SJSA1 (cell line): ENCODE measurements at regions not wholly inside any gene's neighbourhood (a gene's known extent, or its start where the extent isn't known, plus 50 kb on each side); places are given as distances from the start of the nearest gene placed in this dataset.
"Not testable (repeated sequence)": the region's sequence is repeated elsewhere in the genome, so short reads cannot be mapped to it uniquely, and the experiment has no call there.

Experiments
- DNase-seq, 2 experiments: peaks; one replicate each; pipeline ENCODE4 v3.0.0-alpha.2; 2015 to 2020; ENCODE audit warnings: low spot score in 2 of 2, low read depth in 1 of 2
- H3K27ac ChIP-seq: fragments of 250-450 bp; sonication (Bioruptor Pico); 2 replicates; pipeline ENCODE4 v1.5.1; 2020; ENCODE audit warnings: mild to moderate bottlenecking, moderate library complexity
- H3K27me3 ChIP-seq: fragments of 250-450 bp; sonication (Bioruptor Pico); replicated peaks from 2 replicates; pipeline ENCODE4 v1.5.1; 2020; ENCODE audit warnings: mild to moderate bottlenecking, moderate library complexity
- H3K36me3 ChIP-seq: fragments of 250-450 bp; sonication (Bioruptor Pico); 2 replicates; pipeline ENCODE4 v1.5.1; 2020; ENCODE audit warnings: mild to moderate bottlenecking
- H3K4me1 ChIP-seq: fragments of 250-450 bp; sonication (Bioruptor Pico); replicated peaks from 2 replicates; pipeline ENCODE4 v1.6.1; 2021; ENCODE audit warnings: mild to moderate bottlenecking
- H3K4me3 ChIP-seq: fragments of 250-450 bp; sonication (Bioruptor Pico); 2 replicates; pipeline ENCODE4 v1.5.1; 2020; ENCODE audit warnings: mild to moderate bottlenecking
- H3K9me3 ChIP-seq: fragments of 250-450 bp; sonication (Bioruptor Pico); replicated peaks from 2 replicates; pipeline ENCODE4 v1.5.1; 2020; ENCODE audit warnings: mild to moderate bottlenecking

GRCh38 chr21:27565364-27565763 lies 598.5 kb upstream of the ADAMTS5 start:
- Histone ChIP-seq H3K27ac (no peak overlapping the region), H3K27me3 (no peaks in the 10 kb centered on the region), H3K9me3 (no peaks in the 10 kb centered on the region), H3K4me1 (peaks cover 23% of the 10 kb centered on the region), H3K4me3 (no peak overlapping the region), H3K36me3 (no peaks in the 10 kb centered on the region)
- no peak for DNase-seq

- H3K9me3 ChIP-seq, result no peaks in the 10 kb centered on the region
- no peak overlapping the region for H3K4me3 ChIP-seq
- 0 out of 2 replicates have a peak overlapping the region, but pooled peaks have one; percentile 14 for H3K27ac ChIP-seq
- peak; percentile 45 to 49 for DNase-seq
- H3K36me3 ChIP-seq, result no peaks in the 10 kb centered on the region
- peaks cover 17% of the 10 kb centered on the region for H3K4me1 ChIP-seq
- no peaks in the 10 kb centered on the region for H3K27me3 ChIP-seq
Observed at GRCh38 chr21:27564684-27565301, 597.9 kb upstream of the ADAMTS5 start.

DNA sequence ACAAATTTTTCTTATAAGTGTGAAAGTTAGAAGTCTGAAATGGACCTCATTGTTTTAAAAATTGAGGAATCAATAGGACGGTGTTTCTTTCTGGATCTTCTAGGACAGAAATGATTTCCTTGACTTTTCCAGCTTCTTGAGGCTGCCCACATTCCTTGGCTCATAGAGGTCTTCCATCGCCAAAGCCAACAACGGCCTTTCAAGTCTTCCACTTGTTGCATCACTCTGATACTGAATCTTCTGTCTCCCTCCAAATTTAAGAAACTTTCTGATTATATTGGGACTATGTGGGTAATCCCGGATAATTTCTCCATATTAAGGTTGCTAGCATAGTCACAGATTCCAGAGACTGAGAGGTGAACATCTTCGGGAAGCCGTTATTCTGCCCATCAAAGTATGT lies 595.4 kb upstream of the ADAMTS5 start:
- Histone ChIP-seq H3K9me3 (no peaks in the 10 kb centered on the region), H3K4me1 (peaks cover 7% of the 10 kb centered on the region), H3K36me3 (no peaks in the 10 kb centered on the region), H3K4me3 (no peak overlapping the region), H3K27ac (no peak overlapping the region), H3K27me3 (no peaks in the 10 kb centered on the region)
- no peak for DNase-seq

GRCh38 chr21:27561116-27561515 lies 594.2 kb upstream of the ADAMTS5 start:
- no peaks in the 10 kb centered on the region for H3K9me3 ChIP-seq
- no peak for DNase-seq

GRCh38 chr21:27557356-27557755 lies 590.5 kb upstream of the ADAMTS5 start:
- Histone ChIP-seq H3K4me1 (no peaks in the 10 kb centered on the region; the same call in 1 of the 2 replicates), H3K4me3 (no peak overlapping the region), H3K27ac (no peak overlapping the region), H3K9me3 (no peaks in the 10 kb centered on the region), H3K36me3 (no peaks in the 10 kb centered on the region), H3K27me3 (no peaks in the 10 kb centered on the region)
- no peak for DNase-seq

More at GRCh38 chr21:27561116-27561515, 594.2 kb upstream of the ADAMTS5 start:
- Histone ChIP-seq H3K27ac (no peak overlapping the region), H3K4me3 (no peak overlapping the region), H3K27me3 (no peaks in the 10 kb centered on the region), H3K36me3 (no peaks in the 10 kb centered on the region), H3K4me1 (peaks cover 7% of the 10 kb centered on the region)

- no peak for DNase-seq
- Histone ChIP-seq H3K36me3 (no peaks in the 10 kb centered on the region), H3K9me3 (no peaks in the 10 kb centered on the region), H3K27me3 (no peaks in the 10 kb centered on the region), H3K4me1 (no peaks in the 10 kb centered on the region; the same call in 1 of the 2 replicates), H3K4me3 (no peak overlapping the region), H3K27ac (no peak overlapping the region)
Observed at GRCh38 chr21:27555996-27556395, 589.1 kb upstream of the ADAMTS5 start.

DNA sequence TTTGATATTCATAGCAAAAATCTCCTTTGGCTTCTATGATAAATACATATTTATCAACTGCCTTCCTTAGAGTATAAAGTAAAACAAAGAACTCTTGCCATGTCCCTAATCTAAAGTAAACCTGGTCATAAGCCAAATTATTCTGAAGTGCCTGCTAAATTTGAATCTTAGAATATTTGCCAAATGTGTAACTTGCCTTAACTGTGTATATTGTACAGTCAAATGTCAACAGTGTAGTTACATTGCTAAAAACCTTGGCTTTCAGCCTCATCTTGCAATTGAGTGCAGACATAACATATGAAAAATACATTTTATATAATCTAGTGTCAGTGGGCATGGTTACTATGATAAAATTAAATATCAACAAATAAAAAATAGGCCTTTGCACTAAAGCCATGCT lies 583.4 kb upstream of the ADAMTS5 start:
- Histone ChIP-seq H3K27ac (no peak overlapping the region), H3K27me3 (no peaks in the 10 kb centered on the region)
- no peak for DNase-seq

DNA sequence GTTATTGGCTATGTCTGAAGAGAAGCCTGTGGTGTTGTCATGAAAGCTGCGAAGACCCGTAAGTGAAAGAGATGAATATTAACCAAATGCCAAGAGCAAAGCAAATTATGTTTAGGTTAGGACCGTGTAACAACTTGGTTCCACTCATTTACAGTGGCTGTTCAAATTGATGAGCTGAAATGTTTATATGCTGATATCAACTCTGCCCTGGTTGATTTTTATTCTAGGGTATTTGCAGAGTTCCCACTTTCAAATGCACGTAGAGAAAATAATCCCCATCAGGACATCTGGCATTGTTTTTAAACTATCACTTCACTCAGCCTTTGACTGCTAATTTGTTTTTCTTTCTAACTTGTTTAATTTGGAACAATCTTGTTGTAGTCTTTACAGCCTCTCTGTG lies 581.6 kb upstream of the ADAMTS5 start:
- DNase-seq, result no peak
- no peaks in the 10 kb centered on the region for H3K36me3 ChIP-seq
- no peaks in the 10 kb centered on the region for H3K4me1 ChIP-seq
- no peak overlapping the region for H3K4me3 ChIP-seq
- no peak overlapping the region for H3K27ac ChIP-seq
- no peaks in the 10 kb centered on the region for H3K9me3 ChIP-seq
- no peaks in the 10 kb centered on the region for H3K27me3 ChIP-seq

More for the DNA sequence above, 583.4 kb upstream of the ADAMTS5 start:
- Histone ChIP-seq H3K4me1 (no peaks in the 10 kb centered on the region), H3K4me3 (no peak overlapping the region), H3K36me3 (no peaks in the 10 kb centered on the region), H3K9me3 (no peaks in the 10 kb centered on the region)

- Histone ChIP-seq H3K36me3 (no peaks in the 10 kb centered on the region), H3K4me3 (no peak overlapping the region), H3K27ac (no peak overlapping the region), H3K27me3 (no peaks in the 10 kb centered on the region), H3K4me1 (no peaks in the 10 kb centered on the region), H3K9me3 (no peaks in the 10 kb centered on the region)
- DNase-seq, result no peak
Observed at GRCh38 chr21:27545754-27546349, 579.0 kb upstream of the ADAMTS5 start.

DNA sequence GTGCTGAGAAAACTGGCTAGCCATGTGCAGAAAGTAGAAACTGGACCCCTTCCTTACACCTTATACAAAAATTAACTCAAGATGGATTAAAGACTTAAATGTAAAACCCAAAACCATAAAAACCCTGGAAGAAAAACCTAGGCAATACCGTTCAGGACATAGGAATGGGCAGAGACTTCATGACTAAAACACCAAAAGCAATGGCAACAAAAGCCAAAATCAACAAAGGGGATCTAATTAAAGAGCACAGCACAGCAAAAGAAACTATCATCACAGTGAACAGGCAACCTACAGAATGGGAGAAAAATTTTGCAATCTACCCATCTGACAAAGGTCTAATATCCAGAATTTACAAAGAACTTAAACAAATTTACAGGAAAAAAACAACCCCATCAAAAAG lies 575.2 kb upstream of the ADAMTS5 start:
- H3K4me3 ChIP-seq, H3K9me3 ChIP-seq, H3K27ac ChIP-seq, H3K36me3 ChIP-seq, DNase-seq, H3K27me3 ChIP-seq: not testable (repeated sequence)
- H3K4me1 ChIP-seq, result peaks cover 12% of the 10 kb centered on the region; the same call in 1 of the 2 replicates

GRCh38 chr21:27536319-27536718 lies 569.4 kb upstream of the ADAMTS5 start:
- H3K36me3 ChIP-seq, result no peaks in the 10 kb centered on the region
- H3K4me1 ChIP-seq, result peaks cover 12% of the 10 kb centered on the region; the same call in 1 of the 2 replicates
- H3K27ac ChIP-seq, result no peak overlapping the region
- H3K27me3 ChIP-seq, result no peaks in the 10 kb centered on the region
- no peak overlapping the region for H3K4me3 ChIP-seq
- no peak for DNase-seq
- H3K9me3 ChIP-seq, result no peaks in the 10 kb centered on the region

DNA sequence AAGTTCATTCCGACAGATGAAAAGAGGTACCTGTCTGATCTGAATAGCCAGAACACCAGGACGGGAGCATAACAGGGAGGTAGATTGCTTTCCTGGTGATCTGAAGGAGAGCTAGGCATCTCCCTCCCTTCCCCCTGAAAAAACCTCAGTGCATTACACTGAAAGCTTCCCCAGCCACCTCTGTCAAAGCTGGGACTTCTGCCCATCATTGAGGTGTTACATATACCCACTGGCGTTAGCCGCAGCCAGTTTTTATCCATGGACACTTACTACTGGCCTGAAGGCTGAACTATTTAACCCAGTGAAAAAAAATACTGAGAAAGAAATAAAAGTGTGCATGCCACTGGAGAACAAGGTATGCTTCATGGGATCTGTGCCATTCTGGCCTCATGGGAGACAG lies 568.3 kb upstream of the ADAMTS5 start:
- no peak for DNase-seq
- Histone ChIP-seq H3K36me3 (no peaks in the 10 kb centered on the region), H3K4me1 (peaks cover 5% of the 10 kb centered on the region; the same call in 1 of the 2 replicates), H3K27me3 (no peaks in the 10 kb centered on the region), H3K4me3 (no peak overlapping the region), H3K9me3 (no peaks in the 10 kb centered on the region), H3K27ac (no peak overlapping the region)

- H3K9me3 ChIP-seq, result no peaks in the 10 kb centered on the region
- H3K27me3 ChIP-seq, result no peaks in the 10 kb centered on the region
- no peak for DNase-seq
- no peaks in the 10 kb centered on the region for H3K4me1 ChIP-seq
- H3K36me3 ChIP-seq, result no peaks in the 10 kb centered on the region
- no peak overlapping the region for H3K4me3 ChIP-seq
- no peak overlapping the region for H3K27ac ChIP-seq
Observed at GRCh38 chr21:27534206-27534605, 567.3 kb upstream of the ADAMTS5 start.

- Histone ChIP-seq H3K27me3 (no peaks in the 10 kb centered on the region), H3K4me1 (no peaks in the 10 kb centered on the region), H3K4me3 (no peak overlapping the region), H3K9me3 (no peaks in the 10 kb centered on the region), H3K36me3 (no peaks in the 10 kb centered on the region), H3K27ac (no peak overlapping the region)
- DNase-seq, result no peak
Observed at GRCh38 chr21:27532076-27532475, 565.2 kb upstream of the ADAMTS5 start.
